HG03558 (cell line): ENCODE measurements at regions not wholly inside any gene's neighbourhood (a gene's known extent, or its start where the extent isn't known, plus 50 kb on each side); places are given as distances from the start of the nearest gene placed in this dataset.
"Not testable (repeated sequence)": the region's sequence is repeated elsewhere in the genome, so short reads cannot be mapped to it uniquely, and the experiment has no call there.

ENCODE experiments used
- ATAC-seq: cut with Tn5 transposase; IDR thresholded peaks from one replicate; pipeline ENCODE4 v1.9.1; 2021; ENCODE audit warnings: moderate number of reproducible peaks; ENCODE audit not compliant: unreplicated experiment; ENCODE audit errors: extremely low read depth

DNA sequence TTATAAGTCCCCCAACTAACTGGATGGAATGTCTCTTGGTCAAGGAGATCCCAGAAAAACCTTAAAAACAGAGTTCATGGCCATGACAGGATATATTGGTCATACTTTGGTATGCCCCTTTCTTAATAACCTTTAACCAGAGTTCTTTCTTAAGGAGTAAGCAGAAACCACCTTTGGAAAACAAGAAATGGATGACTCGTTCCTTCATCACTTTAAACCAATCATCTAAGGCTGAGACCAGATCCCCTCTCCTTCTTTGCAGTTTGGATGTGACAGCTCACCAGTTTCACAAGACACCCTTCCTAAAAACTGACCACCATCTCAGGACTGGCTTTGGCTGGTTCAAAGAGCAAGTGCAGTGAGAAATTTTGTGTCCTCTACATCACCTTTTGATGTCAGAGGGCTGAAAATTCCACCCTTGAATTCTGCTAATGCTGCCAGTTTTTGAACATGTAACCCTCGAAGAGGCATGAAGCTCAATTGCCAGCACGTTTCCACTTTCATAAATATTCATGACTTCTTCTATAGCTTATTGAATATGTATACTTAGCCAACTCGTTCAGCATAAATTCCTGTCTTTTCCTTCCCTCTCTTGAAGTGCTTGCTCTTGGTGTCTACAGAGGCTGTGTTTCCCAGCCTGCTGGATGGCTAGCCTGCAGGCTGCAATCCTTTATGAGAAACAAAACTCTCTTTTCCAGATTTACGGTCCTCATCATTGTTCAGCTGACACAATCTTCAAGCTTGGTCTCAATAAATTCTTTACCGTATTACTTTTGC lies 1323.5 kb upstream of the TMEFF2 start:
- no peak for ATAC-seq

DNA sequence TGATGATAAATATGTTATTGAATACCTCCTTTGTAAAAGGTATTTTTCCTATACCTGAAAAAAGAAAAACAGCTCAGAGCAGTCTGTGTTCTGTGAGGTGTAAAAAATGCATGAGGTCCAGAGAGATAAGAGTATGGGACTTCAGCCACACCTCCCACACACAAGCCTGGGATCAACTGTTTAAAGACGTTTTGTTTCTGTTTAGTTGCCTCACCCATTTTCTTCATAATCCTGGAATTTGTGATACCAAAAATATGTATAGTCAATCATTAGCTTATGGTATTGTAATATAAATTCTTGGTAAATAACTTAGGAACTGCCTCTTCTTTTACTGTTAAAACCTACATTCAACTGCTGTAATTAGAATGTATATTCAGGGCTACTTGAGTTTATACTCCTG lies 1322.9 kb upstream of the TMEFF2 start:
- no peak for ATAC-seq

DNA sequence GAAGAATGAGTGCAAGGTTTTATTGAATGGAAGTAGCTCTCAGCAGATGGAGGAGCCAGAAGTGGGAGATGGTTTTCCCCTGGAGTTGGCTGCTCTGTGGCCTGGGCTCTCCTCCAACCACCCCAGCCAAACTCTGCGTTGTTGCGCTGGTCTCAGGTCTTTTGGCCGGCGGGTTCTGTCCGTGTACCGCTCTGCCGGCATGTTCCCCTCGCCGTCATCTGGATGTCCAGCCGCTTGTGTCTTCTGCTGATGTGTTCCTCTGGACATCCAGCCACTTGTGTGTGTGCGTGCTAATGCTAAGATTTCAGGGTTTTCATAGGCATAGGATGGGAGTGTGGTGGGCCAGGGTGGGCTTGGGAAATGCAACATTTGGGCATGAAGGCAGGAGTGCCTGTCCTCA lies 1311.3 kb upstream of the TMEFF2 start:
- no peak for ATAC-seq

DNA sequence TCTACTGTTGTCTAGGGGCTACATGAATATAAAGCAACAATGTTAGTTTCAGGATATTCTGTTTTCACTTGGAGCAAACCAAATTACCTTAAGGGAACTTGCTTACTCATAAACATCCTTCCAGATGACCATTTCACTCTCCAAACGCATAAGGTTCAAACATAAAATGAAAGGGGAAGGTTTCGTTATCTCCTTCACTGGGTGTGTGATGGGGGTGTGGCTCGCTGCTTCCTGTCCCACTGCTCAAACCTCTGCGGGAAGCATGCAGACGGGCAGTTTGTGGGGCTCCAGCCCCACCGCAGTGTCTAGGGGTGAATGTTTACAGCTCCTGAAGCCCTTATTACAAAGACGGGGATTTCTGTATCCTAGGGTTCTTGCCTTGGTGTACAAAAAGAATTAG lies 1310.9 kb upstream of the TMEFF2 start:
- ATAC-seq: no peak

GRCh38 chr2:193502363-193503035 lies 1307.8 kb upstream of the TMEFF2 start:
- no peak for ATAC-seq

- no peak for ATAC-seq
These were observed 1302.1 kb upstream of the TMEFF2 start for GRCh38 chr2:193496786-193497185.

DNA sequence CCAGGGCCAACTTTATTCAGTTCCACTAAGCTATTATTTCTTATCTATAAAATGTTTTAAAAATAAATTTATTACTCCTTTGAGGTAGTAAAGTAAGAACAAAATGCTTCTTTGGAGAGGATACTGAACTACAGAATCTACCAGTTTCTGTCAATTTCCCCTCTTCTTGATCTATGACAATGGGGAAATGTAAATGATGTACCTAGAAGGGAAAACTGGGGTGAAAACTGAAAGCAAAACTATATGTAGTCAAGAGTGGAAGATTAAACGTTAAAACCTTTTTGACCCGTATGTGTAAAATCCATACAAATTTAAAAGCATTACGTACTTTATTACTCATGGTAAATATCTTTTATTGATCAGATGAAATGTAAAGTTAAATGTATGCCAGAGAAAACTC lies 1287.8 kb upstream of the TMEFF2 start:
- peak; percentile 98 for ATAC-seq

GRCh38 chr2:193480187-193480586 lies 1285.5 kb upstream of the TMEFF2 start:
- ATAC-seq: no peak

DNA sequence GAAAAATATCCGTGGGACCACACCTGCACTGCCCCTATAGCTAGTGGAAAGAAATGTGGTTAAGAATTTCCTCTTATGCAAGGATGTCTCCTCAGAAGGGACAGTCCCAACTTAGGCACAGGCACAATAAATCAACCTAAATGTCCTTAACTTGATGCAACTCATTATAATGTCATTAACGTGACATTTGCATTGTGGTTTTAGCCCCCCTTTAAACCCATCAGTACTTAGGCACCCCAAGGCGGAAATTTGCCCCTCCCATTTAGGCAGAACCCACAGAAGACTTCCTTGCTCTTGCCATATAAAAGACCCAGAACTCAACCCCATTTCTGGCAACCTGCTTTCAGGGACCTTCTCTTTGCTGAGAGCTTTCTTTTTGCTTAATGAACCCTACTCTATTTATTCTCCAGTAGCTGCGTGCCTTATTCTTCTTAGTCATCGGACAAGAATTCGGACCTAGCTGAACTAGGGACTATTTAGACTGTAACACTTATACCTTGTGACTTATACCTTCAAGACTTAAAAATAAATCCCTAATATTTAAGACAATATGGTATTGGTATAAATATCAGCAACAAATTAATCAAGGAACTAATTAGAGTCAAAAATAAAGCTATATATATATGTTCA lies 1281.6 kb upstream of the TMEFF2 start:
- peak; percentile 55 for ATAC-seq

DNA sequence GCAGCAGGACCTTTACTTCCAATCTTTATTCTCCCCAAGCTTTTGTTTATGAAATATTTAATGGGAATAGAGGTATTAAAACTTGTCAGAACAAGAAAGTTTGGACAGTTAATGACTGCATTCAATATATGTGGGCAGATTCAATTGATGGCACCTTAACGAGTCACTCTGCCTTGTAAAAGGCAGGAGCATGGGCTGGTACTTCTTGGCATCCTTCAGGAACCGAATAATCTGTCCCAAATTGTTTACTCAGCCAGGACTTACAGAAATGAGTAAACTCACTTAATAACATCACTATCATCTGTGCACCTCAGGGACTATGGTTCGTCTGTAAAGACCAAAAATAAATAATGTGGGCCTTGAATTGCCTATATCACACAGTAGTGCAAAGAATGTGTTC lies 1280.3 kb upstream of the TMEFF2 start:
- ATAC-seq: no peak

DNA sequence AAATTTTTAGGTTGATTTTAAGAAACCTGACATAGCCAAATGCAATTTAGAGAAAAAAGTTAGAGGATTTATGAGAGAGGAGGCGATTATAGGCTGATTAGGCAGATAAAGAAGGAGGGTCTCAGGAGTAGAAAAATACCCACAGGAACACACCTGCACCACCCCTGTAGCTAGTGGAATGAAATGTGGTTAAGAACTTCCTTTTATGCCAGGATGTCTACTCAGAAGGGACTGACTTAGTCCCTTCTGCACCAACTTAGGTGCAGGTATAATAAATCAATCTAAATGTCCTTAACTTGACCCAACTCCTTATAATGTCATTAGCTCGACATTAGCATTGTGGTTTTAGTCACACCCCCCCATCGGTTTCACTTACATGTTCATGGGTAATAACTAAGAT lies 1274.5 kb upstream of the TMEFF2 start:
- ATAC-seq: no peak

GRCh38 chr2:193467276-193467987 lies 1272.7 kb upstream of the TMEFF2 start:
- ATAC-seq: no peak

DNA sequence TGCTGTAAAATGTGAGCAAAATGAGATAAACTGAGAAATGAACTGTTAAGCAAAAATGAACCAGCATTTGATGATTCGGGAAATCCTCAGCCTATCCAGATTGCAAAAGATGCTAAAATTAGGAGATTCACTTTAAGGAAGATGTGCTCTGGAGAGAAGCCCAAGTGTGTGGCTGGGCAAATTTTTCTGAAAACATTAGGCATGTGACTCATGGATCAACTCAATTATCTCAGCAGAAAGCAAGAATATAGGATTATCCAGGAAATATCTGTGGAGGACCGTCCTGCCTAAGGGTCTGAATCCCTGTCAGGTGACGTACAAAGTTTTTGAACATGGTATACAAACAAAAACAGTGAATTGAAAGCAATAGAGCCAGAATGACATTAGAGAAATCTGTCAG lies 1268.3 kb upstream of the TMEFF2 start:
- no peak for ATAC-seq

- no peak for ATAC-seq
These were observed 1267.7 kb upstream of the TMEFF2 start for GRCh38 chr2:193462411-193462810.

- ATAC-seq: peak; percentile 48
These were observed 1266.8 kb upstream of the TMEFF2 start for GRCh38 chr2:193461431-193461934.

DNA sequence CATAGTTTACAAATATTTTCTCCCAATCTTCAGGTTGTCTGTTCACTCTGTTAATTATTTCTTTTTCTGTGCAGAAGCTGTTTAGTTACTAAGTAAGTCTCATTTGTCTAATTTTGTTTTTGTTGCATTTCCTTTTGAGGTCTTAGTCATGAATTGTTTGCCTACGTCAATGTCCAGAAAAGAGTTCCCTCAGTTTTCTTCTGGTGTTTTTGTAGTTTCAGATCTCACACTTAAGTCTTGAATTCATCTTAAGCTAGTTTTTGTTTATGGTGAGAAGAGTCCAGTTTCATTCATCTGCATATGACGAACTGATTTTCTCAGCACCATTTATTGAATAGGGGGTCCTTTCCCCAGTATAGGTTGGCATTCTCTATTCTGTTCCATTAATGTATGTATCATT lies 1252.2 kb upstream of the TMEFF2 start:
- ATAC-seq: no peak

DNA sequence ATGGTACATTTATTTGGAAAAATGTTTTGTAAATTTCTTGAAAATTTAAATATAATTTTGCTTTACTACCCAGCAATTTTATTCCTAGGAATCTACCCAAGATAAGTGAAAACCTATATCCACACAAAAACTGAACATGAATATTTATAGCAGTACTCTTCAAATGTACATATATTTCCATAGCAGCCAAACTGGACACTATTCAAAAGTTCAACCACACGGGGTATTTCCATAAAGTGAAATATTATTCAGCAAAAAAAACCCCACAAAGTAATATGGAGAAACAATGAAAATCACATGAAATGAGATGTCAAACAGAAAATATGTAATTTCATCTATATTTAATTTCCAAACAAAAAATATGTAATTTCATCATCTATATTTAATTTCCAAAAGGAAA lies 1247.6 kb upstream of the TMEFF2 start:
- no peak for ATAC-seq

DNA sequence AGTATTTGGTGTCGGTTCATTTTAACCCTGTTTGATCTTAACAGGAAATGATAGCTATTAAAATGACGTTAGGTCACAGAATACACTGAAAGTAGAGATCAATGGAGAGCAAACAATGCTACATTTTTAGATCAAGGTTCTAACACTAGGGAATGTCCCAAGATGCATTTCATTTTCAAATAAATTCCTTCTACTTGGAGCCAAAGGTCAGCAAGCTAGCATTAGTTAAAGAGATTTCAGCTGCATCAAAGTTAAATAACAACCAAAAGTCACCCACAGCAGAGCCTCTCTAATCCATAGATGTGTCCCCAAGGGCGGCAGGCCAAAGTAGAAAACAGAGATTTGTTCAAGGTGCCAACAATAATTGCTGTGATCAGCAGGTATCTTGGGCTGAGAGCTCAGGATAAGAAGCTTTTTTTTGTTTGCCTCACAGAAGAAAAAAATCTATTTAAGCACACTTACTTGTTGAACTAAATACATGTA lies 1233.6 kb upstream of the TMEFF2 start:
- no peak for ATAC-seq

DNA sequence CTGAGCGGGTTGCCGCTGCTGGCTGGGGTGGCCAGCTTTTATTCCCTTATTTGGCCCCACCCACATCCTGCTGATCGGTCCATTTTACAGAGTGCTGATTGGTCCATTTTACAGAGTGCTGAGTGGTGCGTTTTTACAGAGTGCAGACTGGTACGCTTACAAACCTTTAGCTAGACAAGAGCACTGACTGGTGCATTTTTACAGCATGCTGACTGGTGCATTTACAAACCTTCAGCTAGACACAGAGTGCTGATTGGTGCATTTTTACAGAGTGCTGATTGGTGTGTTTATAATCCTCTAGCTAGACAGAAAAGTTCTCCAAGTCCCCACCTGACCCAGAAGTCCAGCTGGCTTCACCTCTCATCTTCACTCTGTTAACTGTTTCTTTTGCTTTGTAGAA lies 1217.6 kb upstream of the TMEFF2 start:
- ATAC-seq: not testable (repeated sequence)

DNA sequence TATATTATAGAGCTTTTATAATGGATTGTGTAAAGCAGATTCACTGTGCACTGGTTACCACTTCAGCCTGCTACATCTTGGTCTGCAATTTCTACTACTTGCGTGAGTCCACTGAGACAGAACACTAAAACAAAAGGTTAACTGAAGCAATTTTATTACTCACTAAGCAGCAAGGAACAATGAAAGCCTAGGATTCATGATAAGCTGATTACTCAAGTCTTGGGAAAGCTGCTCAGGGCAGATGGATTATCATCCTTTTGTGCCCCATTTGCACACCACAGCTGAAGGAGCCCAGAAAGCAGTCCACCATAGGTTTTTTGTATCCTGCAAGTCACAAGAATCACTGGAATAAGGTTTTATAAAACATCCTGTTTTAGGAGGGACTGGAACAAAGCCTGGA lies 1215.2 kb upstream of the TMEFF2 start:
- ATAC-seq: no peak

DNA sequence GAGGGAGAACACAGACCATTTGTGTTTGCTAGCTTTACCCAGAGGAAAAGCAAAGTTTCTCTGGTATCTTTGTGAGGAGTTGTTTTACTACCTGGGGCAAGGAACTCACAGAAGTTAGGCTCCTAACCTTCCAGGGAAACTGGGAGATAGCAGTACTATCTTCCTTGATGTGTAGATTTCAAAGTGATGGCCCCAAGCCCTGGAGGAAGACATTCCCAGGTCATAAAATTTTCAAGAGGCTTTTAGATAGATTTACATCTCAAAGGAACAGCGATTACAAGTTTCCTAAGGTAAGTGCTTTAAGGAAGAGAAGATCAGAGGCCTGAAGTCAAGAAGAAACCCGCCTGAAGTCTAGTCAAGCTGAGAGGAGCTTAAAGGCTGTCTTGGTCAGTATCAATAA lies 1187.8 kb upstream of the TMEFF2 start:
- ATAC-seq: no peak
